ENCODE measurements at regions not wholly inside any gene's neighbourhood (a gene's known extent, or its start where the extent isn't known, plus 50 kb on each side); places are given as distances from the start of the nearest gene placed in this dataset.
A peak's percentile ranks its signal among the peaks of the same experiment; 100 is the strongest.
"Not testable (repeated sequence)": the region's sequence is repeated elsewhere in the genome, so short reads cannot be mapped to it uniquely, and the experiment has no call there.

- no peak for FAIRE-seq
- Histone ChIP-seq H3K9ac (ENCODE audit: control insufficient read depth, extremely low read depth, insufficient read depth, low read length) (no peak overlapping the region), H3K9me1 (ENCODE audit: control insufficient read depth, extremely low read depth, insufficient read depth, low read length) (no peaks in the 10 kb centered on the region), H3K9me3 (ENCODE audit: control insufficient read depth, low read depth, low read length) (no peaks in the 10 kb centered on the region), H3K4me3 (ENCODE audit: control insufficient read depth in 2 of 3, extremely low read depth in 1 of 3, insufficient read depth in 2 of 3, low read depth in 1 of 3, low read length in 3 of 3) (no peak overlapping the region), H2AFZ (ENCODE audit: control insufficient read depth, low read length) (no peak overlapping the region), H3K27ac (ENCODE audit: control insufficient read depth, insufficient read depth, low read length) (no peak overlapping the region), H3K36me3 (ENCODE audit: control insufficient read depth in 2 of 2, extremely low read depth in 1 of 2, insufficient read depth in 2 of 2, low read length in 2 of 2) (no peaks in the 10 kb centered on the region), H3K4me1 (ENCODE audit: control insufficient read depth, extremely low read depth, insufficient read depth, low read length) (peaks cover 6% of the 10 kb centered on the region), H3K27me3 (ENCODE audit: control insufficient read depth, extremely low read depth, insufficient read depth, low read length) (no peaks in the 10 kb centered on the region), H4K20me1 (ENCODE audit: control insufficient read depth, extremely low read depth, insufficient read depth, low read length) (no peaks in the 10 kb centered on the region), H3K79me2 (ENCODE audit: control insufficient read depth, insufficient read depth, low read length) (no peaks in the 10 kb centered on the region), H3K4me2 (ENCODE audit: control insufficient read depth, extremely low read depth, insufficient read depth, low read depth, low read length) (no peak overlapping the region)
- TF ChIP-seq EZH2 (IDR thresholded peaks at IDR 0.05; ENCODE audit: low read length) (no peak), CTCF (optimal IDR thresholded peaks at IDR 0.05 in 1 of 3, IDR thresholded peaks at IDR 0.05 in 1 of 3, conservative IDR thresholded peaks at IDR 0.05 in 1 of 3; ENCODE audit: extremely low read depth in 1 of 3, insufficient read depth in 2 of 3, low read length in 3 of 3) (no peak)
- dilution Hi-C loops (cut with MboI; ENCODE audit: extremely low pct_ligation_motif_present, low sequenced_read_pairs): no loop called here
- no peak for DNase-seq (ENCODE audit: low read depth, low spot score)
Measured at GRCh38 chr10:9056521-9056920, 1002.0 kb downstream of the GATA3 start.

- H3K9me1 ChIP-seq (ENCODE audit: control insufficient read depth, extremely low read depth, insufficient read depth, low read length); H3K9ac ChIP-seq (ENCODE audit: control insufficient read depth, extremely low read depth, insufficient read depth, low read length); H3K27ac ChIP-seq (ENCODE audit: control insufficient read depth, insufficient read depth, low read length); H2AFZ ChIP-seq (ENCODE audit: control insufficient read depth, low read length); H3K36me3 ChIP-seq (ENCODE audit: control insufficient read depth in 2 of 2, extremely low read depth in 1 of 2, insufficient read depth in 2 of 2, low read length in 2 of 2); H3K4me2 ChIP-seq (ENCODE audit: control insufficient read depth, extremely low read depth, insufficient read depth, low read depth, low read length); FAIRE-seq; dilution Hi-C loops (cut with MboI; ENCODE audit: extremely low pct_ligation_motif_present, low sequenced_read_pairs); H4K20me1 ChIP-seq (ENCODE audit: control insufficient read depth, extremely low read depth, insufficient read depth, low read length); H3K4me1 ChIP-seq (ENCODE audit: control insufficient read depth, extremely low read depth, insufficient read depth, low read length); H3K4me3 ChIP-seq (ENCODE audit: control insufficient read depth in 2 of 3, extremely low read depth in 1 of 3, insufficient read depth in 2 of 3, low read depth in 1 of 3, low read length in 3 of 3); H3K79me2 ChIP-seq (ENCODE audit: control insufficient read depth, insufficient read depth, low read length); H3K9me3 ChIP-seq (ENCODE audit: control insufficient read depth, low read depth, low read length); DNase-seq (ENCODE audit: low read depth, low spot score); H3K27me3 ChIP-seq (ENCODE audit: control insufficient read depth, extremely low read depth, insufficient read depth, low read length): not testable (repeated sequence)
Measured at GRCh38 chr10:9057293-9057692, 1002.8 kb downstream of the GATA3 start.

GRCh38 chr10:9060314-9060713, 1005.8 kb downstream of the GATA3 start:
- H2AFZ ChIP-seq (ENCODE audit: control insufficient read depth, low read length): peak overlapping the region; percentile 47
- H3K27me3 ChIP-seq (ENCODE audit: control insufficient read depth, extremely low read depth, insufficient read depth, low read length): no peaks in the 10 kb centered on the region
- no peak overlapping the region for H3K4me2 ChIP-seq (ENCODE audit: control insufficient read depth, extremely low read depth, insufficient read depth, low read depth, low read length)
- peaks cover 6% of the 10 kb centered on the region for H3K4me1 ChIP-seq (ENCODE audit: control insufficient read depth, extremely low read depth, insufficient read depth, low read length)
- H3K9ac ChIP-seq (ENCODE audit: control insufficient read depth, extremely low read depth, insufficient read depth, low read length): no peak overlapping the region
- no peaks in the 10 kb centered on the region for H3K9me1 ChIP-seq (ENCODE audit: control insufficient read depth, extremely low read depth, insufficient read depth, low read length)
- no peak overlapping the region for H3K27ac ChIP-seq (ENCODE audit: control insufficient read depth, insufficient read depth, low read length)
- DNase-seq (ENCODE audit: low read depth, low spot score): no peak
- H4K20me1 ChIP-seq (ENCODE audit: control insufficient read depth, extremely low read depth, insufficient read depth, low read length): no peaks in the 10 kb centered on the region
- dilution Hi-C loops (cut with MboI; ENCODE audit: extremely low pct_ligation_motif_present, low sequenced_read_pairs): no loop called here
- no peaks in the 10 kb centered on the region for H3K9me3 ChIP-seq (ENCODE audit: control insufficient read depth, low read depth, low read length)
- no peaks in the 10 kb centered on the region for H3K36me3 ChIP-seq (ENCODE audit: control insufficient read depth in 2 of 2, extremely low read depth in 1 of 2, insufficient read depth in 2 of 2, low read length in 2 of 2)
- H3K79me2 ChIP-seq (ENCODE audit: control insufficient read depth, insufficient read depth, low read length): no peaks in the 10 kb centered on the region
- H3K4me3 ChIP-seq (ENCODE audit: control insufficient read depth in 2 of 3, extremely low read depth in 1 of 3, insufficient read depth in 2 of 3, low read depth in 1 of 3, low read length in 3 of 3): no peak overlapping the region
- FAIRE-seq: no peak
- TF ChIP-seq CTCF (optimal IDR thresholded peaks at IDR 0.05 in 1 of 3, IDR thresholded peaks at IDR 0.05 in 1 of 3, conservative IDR thresholded peaks at IDR 0.05 in 1 of 3; ENCODE audit: extremely low read depth in 1 of 3, insufficient read depth in 2 of 3, low read length in 3 of 3): no peak
- no peak for TF ChIP-seq EZH2 (IDR thresholded peaks at IDR 0.05; ENCODE audit: low read length)
